Activated T-cell treated with anti-CD3 and anti-CD28 coated beads for 4 hours (primary cell): ENCODE measurements at regions not wholly inside any gene's neighbourhood (a gene's known extent, or its start where the extent isn't known, plus 50 kb on each side); places are given as distances from the start of the nearest gene placed in this dataset.
"Not testable (repeated sequence)": the region's sequence is repeated elsewhere in the genome, so short reads cannot be mapped to it uniquely, and the experiment has no call there.

Experiments used
- DNase-seq: peaks from one replicate; pipeline ENCODE4 v3.0.0-alpha.2; 2020

DNA sequence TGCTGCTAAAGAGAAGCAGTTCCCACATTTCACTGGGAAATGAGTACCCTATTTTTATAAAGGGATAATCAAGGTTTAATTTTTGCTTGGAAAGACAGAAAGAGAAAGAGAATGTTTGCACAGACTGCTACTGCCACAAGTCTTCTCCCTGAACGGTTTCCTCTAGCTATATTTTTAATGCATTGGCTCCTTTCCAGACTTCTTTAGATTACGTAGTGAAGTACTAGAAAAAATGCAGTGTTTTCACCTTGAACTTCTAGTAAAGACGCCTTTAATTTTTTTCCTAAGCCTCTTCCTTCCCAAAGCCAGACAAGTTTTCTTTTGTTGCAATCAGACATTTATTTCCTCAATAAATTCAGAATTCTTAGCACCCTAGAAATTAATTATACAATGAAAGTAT lies 248.3 kb upstream of the CCDC54 start:
- no peak for DNase-seq

DNA sequence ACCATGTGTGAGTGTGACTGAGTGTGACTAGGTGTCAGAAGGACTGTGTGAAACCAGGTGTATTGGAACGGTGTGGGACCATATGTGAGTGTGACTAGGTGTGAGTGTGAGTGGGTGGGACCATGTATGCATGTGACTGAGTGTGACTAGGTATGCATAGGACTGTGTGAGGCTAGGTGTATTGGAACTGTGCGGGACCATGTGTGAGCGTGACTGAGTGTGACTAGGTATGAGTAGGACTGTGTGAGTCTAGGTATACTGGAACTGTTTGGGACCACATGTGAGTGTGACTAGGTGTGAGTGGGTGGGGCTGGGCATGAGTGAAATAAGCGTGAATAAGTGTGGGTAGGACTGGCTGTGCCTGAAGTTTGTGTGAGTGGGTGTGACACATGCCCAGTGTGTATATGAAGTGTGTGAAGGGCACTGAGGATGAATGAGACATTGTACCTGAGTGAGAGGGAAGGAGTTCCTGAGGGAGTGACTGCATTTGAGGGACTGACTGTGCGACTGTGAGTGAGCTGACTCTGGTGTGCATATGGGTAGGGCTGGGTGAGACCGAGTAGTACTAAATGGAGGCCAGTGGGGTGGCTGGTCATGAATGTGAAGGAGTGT lies 247.0 kb upstream of the CCDC54 start:
- DNase-seq = no peak

DNA sequence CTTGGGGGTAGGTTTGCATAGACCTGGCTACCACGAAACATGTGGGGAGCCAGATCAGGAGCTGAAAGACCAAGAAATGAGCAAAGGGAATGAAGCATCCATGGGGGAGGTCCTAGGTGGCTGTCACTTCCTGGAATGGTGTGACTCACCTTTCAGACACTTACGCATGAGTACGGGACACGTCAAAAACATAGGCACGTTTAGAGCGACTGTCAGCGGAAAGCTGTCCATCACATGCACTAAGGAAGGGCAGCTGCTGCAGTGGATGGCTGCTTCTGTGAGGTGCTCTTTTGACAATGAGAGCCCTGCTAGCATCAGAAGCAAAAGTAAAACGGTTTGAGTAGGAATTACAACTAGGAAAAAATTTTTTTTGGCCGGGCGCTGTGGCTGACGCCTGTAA lies 244.6 kb upstream of the CCDC54 start:
- no peak for DNase-seq

DNA sequence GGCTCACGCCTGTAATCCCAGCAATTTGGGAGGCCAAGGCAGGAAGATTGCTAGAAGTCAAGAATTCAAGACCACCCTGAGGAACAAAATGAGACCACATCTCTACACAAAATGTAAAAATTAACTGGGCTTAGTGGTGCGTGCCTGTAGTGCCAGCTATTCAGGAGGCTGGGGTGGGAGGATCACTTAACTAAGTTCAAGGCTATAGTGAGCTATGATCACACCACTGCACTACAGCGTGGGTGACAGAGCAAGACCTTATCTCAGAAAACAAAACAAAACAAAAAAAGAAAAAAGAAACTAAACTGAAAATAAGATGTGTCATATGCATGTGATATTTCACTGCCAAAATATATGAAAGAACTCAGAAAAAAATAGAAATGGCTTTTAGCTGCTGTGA lies 243.3 kb upstream of the CCDC54 start:
- DNase-seq = no peak

DNA sequence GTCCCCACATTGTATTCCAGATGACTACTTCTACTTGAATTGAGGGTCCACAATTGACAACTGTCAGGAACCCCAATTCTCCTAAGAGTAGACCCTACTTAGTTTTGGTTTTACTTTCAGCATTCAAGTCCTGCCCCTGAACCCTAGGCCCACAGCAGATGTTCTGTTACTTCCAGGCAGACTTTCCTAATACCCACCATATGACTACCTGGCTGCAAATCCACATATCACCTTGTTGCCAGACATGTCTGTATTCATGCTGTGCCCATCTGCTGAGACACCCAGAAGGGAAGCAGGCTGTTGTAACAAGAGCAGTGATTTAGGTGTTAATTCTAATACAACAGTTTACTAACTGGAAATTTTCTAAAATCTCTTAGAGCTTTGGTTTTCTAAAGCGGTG lies 235.1 kb upstream of the CCDC54 start:
- no peak for DNase-seq

DNA sequence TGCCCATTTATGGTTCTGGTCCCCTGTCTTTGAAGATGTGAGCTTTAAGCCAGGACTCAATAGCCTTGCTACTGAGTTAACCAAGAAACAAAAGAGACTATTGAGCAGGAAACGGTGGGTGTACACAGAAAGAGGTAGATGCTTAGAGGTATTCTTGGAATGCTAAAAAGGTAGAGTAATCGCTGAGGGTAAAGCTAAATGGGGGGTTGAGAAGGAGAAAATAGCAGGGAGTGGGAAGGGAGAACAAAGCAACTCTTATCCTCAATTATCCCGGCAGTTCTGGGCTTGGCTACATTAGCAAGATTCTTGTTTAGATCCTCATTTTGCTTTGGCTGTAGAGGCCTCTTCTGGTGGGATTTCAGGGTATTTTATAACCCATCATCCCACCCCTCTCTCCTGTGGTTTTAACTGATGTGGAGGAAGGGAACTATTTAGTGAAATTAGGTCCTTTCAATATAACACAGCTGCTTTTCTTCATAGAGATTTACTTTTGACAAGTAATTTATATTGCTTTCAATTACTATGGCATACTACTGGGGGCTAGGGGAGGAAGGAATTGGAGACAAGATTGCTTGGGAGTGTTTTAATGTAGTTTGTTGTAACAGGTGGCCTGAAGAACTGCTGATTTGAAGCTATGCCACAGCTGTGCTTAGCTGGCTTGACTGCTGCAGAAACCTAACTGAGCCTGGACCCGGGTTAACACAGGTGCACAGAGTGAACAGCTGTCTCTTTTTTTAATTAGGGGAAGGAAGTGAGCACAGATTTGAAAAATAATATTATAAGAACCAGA lies 234.3 kb upstream of the CCDC54 start:
- no peak for DNase-seq

DNA sequence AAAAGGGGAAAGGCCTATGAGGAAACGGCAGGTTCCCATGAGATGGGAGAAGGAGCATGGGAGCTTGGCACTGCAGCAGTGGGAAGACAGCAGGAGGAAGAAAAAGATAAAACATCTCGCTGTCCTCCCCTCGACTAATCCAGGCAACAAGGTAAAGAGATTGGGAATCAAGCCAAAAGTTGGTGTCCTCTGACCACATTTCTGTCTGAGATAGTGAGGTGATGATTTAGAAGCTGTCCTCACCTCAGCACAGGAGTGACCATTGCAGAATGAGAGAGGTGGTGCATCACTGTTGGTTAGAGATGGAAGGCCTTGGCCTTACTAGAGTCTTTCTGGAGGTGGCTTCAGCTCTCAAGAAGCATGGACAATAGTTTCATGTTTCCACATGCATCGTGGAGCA lies 226.6 kb upstream of the CCDC54 start:
- no peak for DNase-seq

DNA sequence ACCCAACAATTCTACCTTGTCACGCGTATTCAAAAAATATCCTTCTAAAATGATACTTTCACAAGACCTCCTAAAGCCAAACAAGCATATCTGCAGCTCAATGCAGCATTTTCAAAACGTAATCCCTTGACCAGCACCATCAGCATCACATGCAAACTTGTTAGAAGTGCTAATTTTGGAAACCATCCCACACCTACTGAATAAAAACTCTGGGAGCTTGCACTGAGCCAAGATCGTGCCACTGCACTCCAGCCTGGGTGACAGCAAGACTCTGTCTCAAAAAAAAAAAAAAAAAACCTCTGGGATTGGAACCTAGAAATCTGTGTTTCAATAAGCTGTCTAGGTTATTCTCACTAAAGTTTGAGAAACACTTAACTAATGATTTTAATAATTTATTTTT lies 223.3 kb upstream of the CCDC54 start:
- no peak for DNase-seq

DNA sequence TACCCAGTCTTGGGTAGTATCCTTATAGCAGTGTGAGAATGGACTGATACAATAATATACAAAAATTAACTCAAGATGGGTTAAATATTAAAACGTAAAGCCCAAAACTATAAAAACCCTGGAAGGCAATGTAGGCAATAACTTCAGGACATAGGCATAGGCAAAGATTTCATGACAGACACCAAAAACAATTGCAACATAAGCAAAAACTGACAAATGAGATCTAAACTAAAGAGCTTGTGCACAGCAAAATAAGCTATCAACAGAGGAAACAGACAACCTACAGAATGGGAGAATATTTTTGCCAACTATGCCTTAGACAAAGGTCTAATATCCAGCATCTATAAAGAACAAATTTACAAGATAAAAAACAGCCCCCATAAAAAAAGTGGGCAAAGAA lies 204.8 kb upstream of the CCDC54 start:
- no peak for DNase-seq

DNA sequence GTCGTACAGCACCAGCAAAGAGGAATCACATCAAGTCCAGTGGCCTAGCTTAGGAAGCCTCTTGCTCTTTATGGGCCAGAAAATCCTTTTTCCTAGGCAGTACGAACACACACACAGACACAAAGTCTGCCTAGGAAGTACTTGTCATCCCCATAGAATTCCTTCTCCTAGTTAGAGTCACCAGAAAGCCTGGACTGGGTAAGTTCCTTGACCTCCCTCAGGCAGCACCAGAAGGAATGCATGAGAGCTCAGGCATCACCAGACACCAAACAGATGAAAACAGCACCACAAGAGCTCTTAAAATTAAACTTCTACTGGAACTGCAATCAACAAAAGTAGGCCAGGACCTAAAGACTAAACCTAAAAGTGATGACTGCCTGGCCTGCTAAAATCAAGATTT lies 192.9 kb upstream of the CCDC54 start:
- no peak for DNase-seq

DNA sequence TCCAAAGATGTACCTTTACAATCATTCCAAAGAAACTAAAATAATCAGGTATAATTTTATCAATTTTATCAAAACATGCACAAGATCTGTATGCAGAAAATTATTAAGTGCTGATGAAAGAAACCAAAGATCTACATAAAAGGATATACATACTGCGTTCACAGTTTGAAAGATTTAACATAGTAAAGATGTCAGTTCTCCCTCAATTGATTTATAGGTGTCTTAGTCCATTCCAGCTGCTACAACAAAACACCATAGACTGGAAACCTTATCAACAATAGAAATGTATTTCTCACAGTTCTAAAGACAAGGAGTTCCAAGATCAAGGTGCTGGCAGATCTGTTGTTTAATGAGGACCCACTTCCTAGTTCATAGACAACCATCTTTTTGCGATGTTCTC lies 189.0 kb upstream of the CCDC54 start:
- no peak for DNase-seq

DNA sequence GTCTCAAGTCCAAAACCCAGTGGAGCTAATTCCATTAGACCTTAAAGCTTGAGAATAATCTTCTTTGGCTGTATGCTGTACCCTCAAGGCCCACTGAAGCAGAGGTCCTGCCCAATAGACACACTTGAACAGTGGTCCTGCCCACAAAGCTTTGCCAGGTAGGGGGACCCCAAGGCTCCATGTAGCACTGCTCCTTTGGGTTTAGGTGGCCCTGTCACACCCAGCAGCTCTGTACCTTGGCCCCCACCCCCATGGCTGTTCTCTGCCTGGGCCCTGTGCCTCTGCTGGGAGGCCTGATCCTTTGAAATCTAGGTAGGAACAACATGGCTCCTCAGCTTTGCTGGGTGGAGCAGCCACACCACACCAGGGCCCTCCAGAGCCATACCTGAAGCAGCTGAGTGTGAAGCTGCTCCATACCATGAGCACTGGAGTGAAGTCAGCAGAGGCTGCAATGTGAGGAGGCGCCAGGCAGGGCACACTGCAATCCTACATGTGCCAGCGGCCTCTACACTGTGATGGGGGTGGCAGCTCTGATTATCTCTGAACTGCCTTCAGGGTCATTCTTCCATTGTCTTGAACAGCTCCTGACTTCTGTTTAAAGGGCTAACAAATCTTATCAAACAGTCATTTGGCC lies 188.0 kb upstream of the CCDC54 start:
- no peak for DNase-seq

DNA sequence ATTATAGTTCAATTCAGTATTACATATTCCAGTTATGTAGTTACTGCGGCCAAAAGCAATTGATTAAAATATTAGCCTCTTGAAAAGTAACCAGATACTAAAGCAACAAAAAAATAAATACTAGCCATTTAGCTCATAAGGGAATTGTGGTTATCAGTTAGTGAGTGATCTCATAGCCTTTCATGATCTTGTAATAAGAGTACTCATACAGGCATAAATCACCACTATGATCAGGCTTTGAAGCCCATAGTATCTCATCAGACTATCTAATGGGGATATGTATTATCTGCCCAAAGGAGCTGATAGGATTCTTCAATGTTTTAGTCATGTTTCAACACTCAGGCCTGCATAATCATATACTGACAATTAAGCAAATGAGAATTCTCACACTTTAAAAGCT lies 184.1 kb upstream of the CCDC54 start:
- no peak for DNase-seq

DNA sequence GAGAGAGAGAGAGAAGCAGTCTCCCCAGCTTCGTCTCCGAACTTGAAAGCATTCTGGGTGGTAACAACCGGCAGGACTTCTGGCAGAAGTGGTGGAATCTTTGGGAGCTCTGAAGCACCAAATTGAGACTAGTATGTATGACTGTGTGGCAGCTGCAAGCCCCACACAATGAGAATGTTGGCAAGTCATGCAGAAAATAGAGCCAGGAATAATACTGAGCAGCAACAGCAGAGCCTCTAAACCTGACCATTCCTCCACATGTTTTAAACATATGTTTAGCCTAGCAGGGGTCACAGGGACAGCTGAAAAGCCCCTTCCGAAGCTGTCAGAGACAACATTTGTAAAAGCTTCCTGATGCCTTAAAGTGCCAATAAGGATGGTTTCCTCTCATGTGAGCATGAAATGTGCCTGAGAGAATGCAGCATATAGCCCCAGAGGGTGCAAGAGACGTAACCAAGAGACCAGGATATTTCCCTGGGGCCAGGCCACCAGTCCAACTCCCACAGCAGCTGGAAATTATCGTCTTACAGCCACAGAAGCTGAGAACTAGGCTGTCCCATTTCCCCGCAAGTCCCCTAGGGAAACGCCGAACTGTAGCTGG lies 178.6 kb upstream of the CCDC54 start:
- no peak for DNase-seq

DNA sequence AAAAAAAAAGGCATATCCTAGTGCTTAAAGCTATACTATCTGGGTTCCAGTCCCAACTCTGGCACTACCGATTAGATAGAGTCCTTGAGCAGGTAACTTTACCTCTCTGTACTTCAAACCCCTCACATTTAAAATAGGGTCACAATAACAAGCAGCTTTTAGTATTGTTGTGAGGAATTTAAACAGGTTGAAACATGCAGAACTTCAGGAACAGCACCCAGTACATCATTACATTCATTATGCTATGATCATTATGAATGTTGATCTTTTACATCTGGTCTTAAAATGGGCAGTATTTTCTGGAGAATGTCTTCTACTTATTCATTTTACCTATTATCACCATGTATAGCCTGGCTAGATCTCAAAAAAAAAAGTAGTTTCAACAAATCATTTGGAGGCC lies 176.1 kb upstream of the CCDC54 start:
- no peak for DNase-seq

DNA sequence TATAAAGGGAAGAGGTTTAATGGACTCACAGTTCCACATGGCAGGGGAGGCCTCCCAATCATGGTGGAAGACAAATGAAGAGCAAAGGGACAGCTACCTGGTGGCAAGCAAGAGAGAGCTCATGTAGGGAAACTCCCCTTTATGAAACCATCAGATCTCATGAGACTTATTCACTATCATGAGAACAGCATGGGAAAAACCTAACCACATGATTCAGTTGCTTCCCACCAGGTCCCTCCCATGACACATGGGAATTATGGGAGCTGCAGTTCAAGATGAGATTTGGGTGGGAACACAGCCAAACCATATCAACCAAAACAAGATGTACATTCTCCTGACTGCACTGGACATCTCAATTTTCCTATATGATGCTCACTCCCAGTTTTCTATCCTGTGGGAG lies 174.4 kb upstream of the CCDC54 start:
- not testable (repeated sequence) for DNase-seq

DNA sequence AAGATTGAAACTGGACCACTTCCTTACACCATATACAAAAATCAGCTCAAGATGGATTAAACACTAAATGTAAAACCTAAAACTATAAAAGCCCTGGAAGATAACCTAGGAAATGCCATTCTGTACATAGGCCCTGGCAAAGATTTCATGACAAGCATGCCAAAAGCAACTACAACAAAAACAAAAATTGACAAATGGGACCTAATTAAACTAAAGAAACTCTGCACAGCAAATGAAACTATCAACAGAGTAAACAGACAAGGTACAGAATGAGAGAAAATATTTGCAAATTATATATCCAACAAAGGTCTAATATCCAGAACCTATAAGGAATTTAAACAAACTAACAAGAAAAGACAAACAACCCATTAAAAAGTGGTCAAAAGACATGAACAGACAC lies 173.1 kb upstream of the CCDC54 start:
- DNase-seq = no peak

DNA sequence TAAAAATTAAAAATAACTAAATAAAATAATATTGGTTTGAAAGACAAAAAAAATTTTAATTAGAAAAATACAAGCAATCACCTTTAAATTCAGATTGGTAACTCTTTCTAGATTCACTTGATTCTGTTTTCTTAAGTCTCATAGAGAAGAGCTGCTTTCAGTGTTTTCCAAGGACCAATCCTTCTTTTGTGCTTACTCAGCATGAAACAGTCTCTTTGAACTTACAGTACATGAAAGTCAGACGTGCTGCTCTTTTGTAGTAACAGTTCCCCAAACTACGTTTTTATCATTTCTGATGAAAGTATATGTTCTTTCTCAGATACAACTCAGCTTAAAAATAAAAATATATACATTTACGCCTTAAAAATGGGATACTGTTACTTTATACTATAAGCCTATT lies 171.9 kb upstream of the CCDC54 start:
- DNase-seq = no peak

DNA sequence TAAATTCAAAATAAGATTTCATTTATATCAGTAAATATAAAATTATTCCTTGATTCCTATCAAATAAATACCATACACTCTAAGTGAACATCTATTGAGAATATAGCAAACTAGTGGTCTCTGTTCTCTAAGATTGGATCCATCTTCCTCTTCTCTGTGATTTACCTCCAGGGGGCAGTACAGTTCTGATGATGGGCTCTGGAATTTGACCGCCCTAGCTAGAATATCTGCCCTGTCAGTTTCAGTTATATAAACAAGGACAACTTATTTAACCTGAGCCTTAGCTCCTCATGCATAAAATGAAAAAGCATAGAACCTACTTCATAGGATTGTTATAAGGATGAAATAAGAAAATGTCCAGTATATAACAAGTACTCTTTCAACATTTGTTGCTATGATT lies 171.1 kb upstream of the CCDC54 start:
- DNase-seq = no peak

DNA sequence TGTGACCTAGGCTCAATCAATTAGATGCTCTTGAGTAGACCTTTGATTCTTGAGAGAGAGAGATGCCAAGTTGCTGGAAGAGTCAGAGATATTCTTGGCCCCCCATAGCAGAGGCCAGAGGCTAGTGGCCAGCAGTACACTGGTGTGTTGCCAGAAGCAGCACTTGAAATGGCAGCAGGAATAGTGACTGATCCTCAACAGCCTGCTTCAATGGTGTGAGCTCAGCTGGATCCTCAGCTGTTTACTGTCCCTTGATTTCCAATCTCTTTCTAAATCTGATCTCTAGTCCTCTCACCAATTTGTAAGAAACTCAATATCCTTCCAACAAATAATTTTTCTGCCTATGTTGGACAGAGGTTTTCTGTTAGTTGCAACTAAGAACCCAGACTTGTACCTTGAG lies 170.3 kb upstream of the CCDC54 start:
- no peak for DNase-seq

DNA sequence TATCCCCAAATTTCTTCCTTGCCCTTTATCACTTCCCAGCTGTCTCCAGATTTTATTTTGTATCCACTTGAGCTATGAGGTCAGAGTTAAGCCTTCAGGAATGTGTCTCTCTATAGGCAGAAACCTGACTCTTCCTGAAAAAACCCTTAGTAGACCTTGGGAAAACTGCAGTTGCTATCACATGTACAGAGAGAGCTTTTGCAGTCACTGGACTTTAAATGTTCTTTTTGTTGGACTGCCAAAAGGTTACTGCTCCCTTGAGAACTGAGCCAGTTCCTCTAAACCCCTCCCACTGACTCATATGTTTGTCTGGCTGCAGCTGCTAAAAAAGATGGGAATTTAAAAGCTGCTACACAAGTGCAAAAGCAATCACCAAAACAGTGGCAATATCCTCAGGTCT lies 169.1 kb upstream of the CCDC54 start:
- no peak for DNase-seq

DNA sequence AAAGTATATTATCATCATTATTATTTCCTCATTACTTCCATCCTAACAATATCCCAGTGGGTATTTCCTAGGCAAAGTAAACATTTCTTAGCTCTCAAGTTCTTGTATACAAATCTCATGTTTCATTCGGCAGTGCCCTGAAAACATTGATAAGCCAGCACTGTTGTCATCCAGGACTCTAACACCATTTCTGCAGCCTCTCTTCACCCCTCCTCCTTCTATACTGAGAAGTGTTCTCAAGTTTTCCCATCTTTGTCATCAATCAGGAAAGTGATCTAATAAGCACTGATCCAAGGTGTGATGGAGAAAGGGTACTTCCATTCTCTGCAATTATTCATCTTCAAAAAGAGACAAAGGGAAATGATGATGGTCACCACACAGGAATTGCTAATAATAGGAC lies 168.4 kb upstream of the CCDC54 start:
- no peak for DNase-seq

DNA sequence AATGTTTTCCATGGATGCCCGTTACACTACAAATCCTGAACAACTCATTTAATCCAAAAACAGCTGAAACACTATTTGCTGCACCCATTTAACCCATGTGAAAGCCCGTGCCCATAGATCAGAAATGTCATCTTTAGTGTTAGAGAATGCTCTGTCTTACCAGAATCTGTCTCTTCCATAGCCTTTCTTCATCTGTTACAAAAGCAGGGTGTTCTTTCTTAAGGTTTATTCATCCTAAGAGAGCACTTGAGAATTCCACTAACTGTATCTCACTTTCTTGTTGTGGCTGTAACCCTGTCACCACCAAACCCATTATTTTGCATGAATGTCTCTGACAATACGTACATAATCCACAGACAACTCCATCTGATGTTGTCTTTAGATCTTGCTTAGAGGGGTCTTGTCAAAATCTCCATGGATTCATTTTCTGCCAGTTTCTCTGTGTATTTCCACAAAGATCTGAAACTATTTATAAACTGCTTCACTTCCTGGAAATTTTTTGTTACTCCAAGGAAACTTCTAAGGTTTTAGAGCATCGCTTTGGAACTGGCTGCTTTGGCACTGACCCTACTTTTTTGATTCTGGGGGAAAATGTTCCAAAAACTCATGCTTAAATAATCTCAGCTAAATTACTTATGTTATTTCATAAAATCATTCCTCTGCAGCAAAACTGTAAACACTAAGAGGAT lies 167.8 kb upstream of the CCDC54 start:
- no peak for DNase-seq

DNA sequence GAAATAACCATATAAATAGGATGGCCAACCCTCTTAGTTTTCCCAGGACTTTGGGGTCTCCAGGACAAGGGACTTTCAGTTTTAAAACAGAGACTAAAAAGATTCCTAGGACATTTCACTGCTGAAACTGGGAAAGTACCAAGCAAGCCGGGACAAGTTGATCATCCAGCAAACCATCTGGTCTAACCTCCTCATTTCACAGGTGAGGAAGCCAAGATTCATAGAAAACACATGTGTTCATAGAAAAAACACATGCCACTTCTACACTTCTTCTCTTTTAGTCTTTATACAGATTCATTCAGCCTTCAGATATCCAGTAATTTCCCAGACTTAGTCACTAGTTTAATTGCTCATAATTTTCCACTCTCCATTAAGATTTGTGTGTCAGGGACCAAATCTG lies 165.6 kb upstream of the CCDC54 start:
- no peak for DNase-seq
